SU-DHL-6 (cell line): ENCODE measurements at regions not wholly inside any gene's neighbourhood (a gene's known extent, or its start where the extent isn't known, plus 50 kb on each side); places are given as distances from the start of the nearest gene placed in this dataset.

Source experiments
- EZH2phosphoT487 ChIP-seq: fragments of 200-600 bp; sonication (generic), shearing (Covaris generic); conservative IDR thresholded peaks from 2 replicates; pipeline ENCODE4 v1.6.1; 2018; ENCODE audit warnings: mild to moderate bottlenecking, antibody characterized with exemption, low read length, moderate library complexity, mixed read lengths
- TF ChIP-seq, protein P1 (sequence below): fragments of 200-600 bp; sonication (generic); IDR thresholded peaks from one replicate; pipeline ENCODE4 v1.5.1; 2017; ENCODE audit warnings: antibody characterized with exemption, mild to moderate bottlenecking, low read length, moderate library complexity; ENCODE audit not compliant: insufficient read depth, poor library complexity, severe bottlenecking

DNA sequence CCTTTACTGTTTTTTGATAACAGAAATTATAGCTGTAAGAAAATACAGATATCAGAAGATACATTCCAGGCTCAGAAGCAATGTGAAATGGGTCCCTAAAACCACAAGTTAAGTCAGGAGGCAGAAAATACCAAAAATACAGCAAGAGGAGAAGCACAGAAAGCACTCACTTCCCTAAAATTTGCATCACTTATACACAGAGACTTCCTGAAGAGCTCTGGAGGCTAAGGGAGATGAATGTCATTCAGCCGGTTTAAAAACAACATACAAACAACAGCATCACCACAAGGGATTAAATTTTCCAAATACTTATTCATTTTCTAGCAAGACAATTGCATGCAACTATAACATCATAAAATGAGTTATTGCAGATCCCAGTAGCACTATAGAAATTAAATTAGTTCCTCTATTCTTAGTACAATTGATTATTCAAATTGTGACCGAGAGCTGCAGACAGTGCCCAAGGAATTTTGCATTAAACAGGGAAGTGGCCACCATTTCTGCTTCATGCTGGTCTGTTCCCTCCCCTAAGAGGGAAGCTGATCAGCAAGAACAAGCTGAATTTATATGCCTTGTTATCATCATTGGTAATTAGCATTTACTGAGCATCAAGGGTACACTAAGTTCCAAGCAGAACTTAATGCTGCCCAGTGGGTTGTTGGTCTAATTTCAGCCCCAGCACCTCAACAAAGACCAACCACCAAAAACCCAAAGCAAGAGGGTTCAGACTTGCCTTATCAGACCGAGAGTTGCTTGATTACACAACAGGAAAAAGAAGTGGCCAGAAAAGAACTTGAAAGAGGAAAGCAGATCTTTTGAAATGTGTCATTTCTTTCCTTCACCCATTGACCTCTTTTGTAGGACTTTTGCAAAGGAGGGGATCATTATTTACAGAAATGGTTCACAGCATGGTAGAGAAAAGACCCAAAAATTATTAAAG lies 140.7 kb downstream of the KCTD12 start:
- TF ChIP-seq, protein P1, sequence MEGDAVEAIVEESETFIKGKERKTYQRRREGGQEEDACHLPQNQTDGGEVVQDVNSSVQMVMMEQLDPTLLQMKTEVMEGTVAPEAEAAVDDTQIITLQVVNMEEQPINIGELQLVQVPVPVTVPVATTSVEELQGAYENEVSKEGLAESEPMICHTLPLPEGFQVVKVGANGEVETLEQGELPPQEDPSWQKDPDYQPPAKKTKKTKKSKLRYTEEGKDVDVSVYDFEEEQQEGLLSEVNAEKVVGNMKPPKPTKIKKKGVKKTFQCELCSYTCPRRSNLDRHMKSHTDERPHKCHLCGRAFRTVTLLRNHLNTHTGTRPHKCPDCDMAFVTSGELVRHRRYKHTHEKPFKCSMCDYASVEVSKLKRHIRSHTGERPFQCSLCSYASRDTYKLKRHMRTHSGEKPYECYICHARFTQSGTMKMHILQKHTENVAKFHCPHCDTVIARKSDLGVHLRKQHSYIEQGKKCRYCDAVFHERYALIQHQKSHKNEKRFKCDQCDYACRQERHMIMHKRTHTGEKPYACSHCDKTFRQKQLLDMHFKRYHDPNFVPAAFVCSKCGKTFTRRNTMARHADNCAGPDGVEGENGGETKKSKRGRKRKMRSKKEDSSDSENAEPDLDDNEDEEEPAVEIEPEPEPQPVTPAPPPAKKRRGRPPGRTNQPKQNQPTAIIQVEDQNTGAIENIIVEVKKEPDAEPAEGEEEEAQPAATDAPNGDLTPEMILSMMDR, result no peak
- no peak for TF ChIP-seq EZH2phosphoT487
